A673 (cell line): ENCODE measurements at regions not wholly inside any gene's neighbourhood (a gene's known extent, or its start where the extent isn't known, plus 50 kb on each side); places are given as distances from the start of the nearest gene placed in this dataset.

ENCODE experiments used
- CTCF ChIP-seq: fragments of 300-800, 200-600 bp; sonication (generic); conservative IDR thresholded peaks from 2 replicates; pipeline ENCODE4 v1.5.1; 2017; ENCODE audit warnings: low read depth, mild to moderate bottlenecking, antibody characterized with exemption, low read length, moderate library complexity, mixed read lengths
- EZH2 ChIP-seq: fragments of 200-600 bp; sonication (generic); IDR thresholded peaks from 2 replicates; pipeline ENCODE4 v1.6.1; 2017; ENCODE audit warnings: borderline replicate concordance, low read depth, mild to moderate bottlenecking, mixed read lengths, antibody characterized with exemption, low read length; ENCODE audit not compliant: poor library complexity, severe bottlenecking

GRCh38 chr2:11996618-11997017, 250.2 kb downstream of the LPIN1 start:
- TF ChIP-seq CTCF, result no peak
- TF ChIP-seq EZH2, result no peak
